Iris pigment epithelial cell (primary cell): ENCODE measurements at regions not wholly inside any gene's neighbourhood (a gene's known extent, or its start where the extent isn't known, plus 50 kb on each side); places are given as distances from the start of the nearest gene placed in this dataset.

Experiments used
- DNase-seq: peaks from one replicate; pipeline ENCODE4 v3.0.0-alpha.2; 2011; ENCODE audit warnings: low read depth

DNA sequence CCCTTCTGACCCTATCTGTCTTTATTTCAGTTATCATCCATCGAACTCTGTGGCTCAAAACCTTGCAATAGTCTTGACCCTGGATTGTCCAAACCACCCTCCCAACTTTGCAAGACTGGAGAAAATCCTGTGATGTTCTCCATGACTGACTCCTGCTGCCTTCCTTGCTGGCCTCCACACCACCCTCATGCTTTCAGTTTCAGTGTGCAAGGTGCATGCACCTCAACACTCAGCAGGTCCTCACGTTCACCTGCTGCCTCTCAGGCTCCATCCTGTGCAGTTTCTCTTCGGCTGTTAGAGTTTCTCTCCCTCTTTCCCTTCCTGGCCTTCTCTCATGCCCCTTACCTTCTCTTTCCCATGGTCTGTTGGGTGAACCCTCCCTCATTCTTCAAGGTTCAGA, 59.4 kb upstream of the ASIC2 start:
- DNase-seq = no peak

DNA sequence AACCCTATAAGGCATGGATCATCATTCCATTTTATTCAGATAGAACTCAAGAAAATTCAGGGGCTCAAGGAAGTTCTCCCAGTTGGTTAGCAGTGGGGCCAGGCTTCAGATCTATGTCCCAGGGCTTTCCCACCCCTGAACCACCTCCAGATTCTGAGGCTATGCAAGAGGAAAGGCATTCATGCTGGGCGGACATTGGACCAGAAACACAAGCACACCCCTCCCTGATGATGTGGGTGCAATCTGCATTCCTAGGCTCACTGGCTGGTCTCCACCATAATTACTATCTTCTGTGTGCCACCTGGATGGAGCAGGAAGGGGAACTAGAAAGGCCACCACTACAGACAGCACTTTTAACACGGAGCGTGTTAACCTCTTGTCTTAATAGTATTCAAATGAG, 63.2 kb upstream of the ASIC2 start:
- no peak for DNase-seq

DNA sequence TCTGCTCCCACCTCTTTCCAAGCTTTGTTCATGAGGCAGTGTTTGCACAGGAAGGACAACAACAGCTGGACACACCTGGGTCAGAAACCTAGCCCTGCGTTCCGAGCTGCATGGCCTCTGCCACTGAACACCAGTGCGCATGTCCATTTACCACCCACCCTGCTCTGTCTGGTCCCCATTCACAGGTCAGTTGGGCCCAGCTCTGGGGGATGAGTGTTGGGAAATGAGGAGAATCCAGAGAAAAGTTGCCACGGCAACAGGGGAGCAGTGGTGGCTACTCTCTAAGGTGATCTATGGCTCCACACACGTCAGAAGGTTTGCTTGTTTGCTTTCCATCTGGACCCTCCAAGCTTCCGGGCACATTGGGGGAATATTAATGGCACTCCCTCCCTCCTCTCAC, 70.4 kb upstream of the ASIC2 start:
- DNase-seq = no peak

DNA sequence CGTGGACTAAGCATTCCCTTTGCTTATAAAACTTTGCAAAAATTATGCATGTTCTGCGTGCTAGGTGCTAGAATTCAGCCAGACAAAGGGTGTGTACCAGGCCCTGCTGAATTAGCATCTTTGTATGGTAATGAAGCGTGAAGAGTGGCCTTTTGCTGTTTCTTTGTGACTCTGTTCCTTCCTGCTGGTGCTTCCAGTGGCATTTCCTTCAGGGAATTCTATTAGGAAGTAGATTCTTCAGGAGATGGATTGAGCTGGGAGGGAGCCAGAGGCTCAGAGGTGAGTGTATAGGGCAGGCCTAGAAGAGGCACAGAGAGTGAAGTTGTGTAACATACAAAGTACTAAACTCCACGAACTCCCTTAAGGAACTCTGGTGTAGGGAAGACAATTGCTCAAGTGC, 73.9 kb upstream of the ASIC2 start:
- DNase-seq = no peak

DNA sequence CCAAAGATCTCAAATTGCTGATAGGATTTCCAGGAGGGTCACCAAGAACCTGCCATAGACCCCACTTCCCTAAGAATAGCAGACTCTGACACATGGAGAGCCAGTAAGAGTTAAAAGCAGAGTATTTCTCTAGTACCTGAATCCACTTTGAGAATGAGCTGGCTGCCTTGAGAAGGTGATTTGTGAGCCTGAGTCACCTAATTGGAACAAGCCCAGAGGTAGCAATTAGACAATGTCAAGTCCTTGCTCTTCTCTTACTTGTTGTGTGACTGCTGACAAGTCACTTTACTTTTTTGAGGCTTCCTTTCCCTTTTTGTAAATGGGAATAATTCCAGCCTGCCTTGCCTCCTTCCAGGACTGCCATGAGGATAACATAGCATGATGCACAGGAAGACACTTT, 76.1 kb upstream of the ASIC2 start:
- no peak for DNase-seq

DNA sequence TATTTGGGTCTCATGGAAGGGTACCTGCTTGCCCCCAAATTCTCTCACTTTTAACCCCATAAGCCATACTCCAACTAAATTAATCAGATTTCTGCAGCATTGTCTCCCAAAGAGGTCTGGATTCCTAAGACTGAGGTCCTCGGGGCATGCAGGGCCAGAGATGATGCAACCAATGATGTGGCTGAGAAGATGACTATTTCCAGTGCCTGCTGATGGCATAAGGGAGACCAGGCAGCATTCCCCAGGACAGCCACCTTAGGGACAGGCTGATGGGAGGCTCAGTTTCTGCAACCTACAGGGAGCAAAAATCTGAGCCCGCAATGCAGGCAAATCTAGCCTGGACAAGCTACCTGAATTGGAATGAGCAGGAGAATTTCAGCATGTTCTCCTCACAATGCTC, 76.8 kb upstream of the ASIC2 start:
- no peak for DNase-seq

DNA sequence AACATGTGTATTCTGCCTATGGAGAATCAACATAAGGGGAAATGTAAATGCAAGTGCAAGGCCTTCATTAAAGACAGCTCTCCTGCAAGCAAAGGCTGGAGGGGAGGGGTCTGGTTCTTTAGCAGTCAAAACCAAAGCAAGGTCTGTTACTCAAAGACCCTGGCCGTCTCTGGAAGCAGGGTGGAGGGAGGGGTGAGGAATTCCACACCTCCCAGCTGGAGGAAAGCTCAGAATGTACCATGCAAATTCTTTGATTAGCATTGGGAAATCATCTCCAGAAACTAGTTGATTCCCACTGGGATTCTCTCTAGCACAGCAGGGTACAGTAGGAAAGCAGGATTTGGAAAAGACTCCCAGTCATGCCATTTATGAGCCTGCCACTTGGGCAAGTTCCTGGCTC, 77.3 kb upstream of the ASIC2 start:
- DNase-seq = no peak

DNA sequence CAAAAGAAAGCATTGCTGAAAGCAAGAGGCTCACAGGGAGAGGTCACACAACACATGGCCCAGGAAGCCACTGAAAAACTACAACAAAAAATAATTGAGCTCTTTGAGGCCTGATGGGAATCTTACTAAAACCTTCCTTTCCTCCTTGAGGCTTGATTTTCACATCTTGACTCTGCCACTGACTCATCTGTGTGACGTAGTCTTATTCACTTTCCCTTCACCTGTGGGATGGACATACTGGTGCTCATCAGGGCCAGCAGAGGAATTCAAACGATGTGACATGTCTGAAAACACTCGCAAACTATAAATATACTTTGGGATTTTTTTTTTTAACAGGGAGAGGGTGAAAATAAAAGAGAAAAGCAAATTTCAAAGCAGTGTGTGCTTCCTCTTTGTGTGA, 78.3 kb upstream of the ASIC2 start:
- DNase-seq = no peak

DNA sequence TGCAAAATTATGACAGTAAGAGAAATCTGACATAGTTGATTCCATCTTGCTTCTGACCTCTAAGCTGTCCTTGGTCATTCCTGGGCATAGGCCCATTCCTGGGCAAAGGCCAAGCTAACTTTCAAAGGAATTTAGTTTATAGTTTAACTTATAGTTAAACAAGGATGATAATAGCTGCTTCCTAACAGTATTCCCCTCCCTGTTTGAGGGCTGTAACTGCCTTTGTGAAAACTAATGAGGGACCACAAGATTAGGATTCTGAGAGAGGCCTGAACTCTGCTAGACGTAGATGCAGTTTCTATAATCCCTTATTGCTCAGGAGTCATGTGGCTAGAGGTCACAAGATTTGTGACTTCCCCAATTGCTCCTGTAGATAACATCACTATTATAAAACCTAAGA, 80.2 kb upstream of the ASIC2 start:
- no peak for DNase-seq

DNA sequence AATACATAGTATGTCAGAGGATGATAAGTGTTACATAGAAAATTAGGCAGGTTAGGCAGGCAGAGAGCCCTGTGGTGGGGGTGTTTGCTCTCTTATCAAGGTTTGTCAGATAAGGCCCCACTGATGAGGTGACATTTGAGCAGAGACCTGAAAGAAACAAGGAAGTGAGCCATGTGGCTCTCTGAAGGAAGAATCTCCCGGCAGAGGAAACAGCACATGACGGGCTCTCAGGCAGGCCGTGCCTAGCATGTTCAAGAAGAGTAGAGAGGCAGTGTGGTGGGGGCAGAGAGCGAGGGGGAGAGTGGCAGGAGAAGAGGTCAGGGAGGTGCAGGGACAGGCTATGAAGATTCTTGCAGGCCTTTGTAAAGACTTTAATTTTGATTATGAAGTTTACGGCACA, 82.0 kb upstream of the ASIC2 start:
- no peak for DNase-seq

DNA sequence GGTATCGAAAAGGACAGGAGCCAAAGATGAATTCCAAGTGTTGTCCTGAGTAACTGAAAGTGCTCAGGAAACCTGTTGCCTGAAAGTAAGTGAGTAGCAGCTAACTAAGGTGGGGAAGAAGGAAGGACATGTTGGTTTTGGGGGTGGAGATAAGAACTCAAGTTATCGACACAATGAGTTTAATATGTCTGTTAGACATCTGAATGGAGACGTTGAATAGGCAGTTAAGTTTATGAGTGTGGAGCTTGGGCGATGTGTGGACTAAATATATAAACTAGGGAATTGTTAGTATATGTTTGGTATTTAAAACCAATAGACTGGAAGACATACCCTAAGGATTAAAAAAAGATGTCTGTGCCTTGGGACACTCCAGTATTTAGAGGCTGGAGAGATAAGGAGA, 82.7 kb upstream of the ASIC2 start:
- DNase-seq = no peak

DNA sequence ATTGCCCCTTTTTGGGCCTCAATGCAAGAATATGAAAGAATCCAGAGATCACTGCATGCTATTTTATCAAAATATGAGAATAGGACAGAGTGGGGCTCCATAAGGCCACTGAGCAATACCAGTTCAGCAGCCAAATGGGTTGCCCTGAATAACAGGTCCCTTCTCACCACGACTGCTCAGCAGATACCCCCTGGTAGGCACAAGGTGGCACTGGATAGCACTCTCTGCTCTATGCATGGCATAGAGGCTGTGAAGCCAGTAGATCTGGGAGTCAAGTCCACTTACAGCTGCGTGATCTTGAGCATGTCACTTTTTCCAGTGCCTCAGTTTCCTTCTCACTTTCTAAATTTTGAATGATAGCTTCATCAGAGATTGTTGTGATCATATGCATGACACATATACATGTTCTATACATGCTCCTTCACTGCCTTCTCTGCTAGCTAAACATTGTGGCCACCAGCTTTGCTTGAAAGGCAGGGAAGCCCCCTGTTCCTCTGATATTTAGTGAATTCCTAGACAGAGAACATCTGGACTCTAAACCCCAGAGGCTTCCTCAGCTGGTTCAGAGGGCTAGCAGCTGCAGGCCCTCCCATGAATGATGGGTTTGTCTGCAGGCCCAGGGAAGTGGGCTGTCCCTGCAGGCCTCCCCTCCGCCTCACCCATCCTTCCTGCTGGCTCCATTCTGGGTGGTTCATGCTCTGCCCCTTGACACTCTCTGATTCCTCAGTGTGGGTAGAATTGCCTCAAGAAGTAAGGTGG, 84.9 kb upstream of the ASIC2 start:
- DNase-seq = no peak

DNA sequence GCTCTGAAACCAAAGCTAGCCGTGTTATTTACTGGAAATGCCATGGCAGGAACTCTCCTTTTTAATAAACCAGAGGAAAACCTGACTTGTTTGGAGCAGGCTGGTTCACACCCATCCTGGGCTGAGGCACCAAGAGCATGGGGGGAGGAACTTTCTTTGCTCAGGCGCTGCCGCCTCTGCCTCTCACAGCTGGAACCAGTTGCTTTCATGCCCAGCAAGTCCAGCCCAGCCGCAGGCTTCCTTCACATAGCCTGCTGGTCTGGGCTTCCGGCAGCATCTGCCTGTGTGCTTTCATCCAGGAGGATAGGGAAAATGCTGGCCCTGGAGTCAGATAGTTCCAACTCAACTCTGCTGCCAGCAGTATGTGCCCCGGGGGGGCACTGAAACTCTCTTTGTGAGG, 88.1 kb upstream of the ASIC2 start:
- no peak for DNase-seq

DNA sequence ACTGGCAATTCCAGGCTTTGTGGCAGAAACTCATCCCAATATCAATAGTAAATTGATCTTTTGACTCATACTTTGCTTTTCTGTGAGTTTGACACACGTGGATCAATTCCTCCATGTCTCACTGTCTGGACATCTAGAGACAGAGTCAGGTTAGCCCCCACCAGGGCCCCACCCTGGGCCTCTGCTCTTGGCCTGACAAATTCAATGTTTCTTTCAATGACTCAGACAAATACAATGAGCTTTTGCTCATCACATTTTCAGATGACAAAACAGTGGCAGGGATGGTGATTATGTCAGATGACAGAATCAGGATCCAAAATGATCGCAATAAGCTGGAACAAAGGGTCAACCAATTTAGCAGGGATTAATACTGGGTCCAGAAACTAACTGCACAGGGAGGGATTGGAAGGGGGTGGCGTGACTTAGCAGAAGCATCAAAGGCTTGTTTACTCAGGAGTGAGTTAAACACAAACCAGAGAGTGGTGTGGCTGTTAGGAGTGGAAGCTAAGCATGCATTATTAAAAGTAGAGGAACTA, 90.5 kb upstream of the ASIC2 start:
- no peak for DNase-seq

DNA sequence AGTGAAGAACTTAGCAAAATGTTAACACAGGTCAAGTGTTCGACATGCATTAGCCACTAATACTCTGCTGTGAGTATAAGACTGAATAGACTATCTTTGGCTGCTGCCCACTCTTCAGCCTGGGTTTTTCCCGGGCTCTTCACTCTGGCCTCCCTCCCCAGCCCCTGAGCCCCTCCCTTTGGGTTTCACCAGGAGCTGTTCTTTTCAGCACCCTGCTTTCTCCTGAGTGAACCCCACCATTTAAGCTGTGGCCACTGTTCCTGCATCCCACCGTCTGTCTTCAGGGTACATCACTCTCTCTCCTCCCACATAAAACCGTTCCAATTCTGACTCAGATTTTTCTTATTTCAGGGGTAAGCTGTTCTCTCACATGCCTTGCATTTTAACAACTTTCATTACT, 92.0 kb upstream of the ASIC2 start:
- DNase-seq = no peak

DNA sequence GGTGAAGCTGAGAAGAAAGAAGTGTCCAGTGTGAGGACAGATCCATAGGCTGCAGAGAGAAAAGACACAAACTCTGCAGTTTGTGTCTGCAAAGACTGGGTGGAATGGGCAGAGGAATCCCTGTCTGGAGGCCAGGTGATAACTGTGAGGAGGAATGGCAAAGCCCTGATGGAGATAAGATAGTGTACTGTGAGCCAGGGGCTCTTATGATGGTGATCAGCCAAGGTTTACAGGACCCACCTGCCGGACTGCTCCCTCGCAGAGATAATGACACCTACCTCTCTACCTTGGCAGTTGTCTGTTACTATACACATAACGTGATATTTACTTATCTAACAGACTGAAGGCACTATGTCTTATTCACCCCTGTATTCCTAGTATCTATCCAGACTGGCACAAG, 92.6 kb upstream of the ASIC2 start:
- DNase-seq = no peak

DNA sequence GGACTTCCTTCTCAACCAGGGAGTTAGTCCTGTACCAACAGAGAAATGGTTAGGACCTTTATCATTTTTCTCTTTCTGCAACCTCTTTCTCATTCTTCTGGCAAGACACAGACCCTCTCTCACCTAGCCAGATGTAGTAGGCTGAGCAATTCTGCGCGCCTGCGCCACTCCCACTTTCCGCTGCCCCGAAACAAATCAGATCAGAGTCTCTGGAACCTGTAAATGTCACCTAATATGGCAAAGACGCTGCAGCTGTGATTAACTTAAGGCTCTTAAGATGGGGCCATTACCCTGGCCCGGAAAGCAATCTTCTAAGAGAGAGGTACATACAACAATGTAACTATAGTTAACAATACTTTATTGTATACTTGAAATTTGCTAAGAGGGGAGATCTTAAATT, 94.3 kb upstream of the ASIC2 start:
- DNase-seq = no peak

DNA sequence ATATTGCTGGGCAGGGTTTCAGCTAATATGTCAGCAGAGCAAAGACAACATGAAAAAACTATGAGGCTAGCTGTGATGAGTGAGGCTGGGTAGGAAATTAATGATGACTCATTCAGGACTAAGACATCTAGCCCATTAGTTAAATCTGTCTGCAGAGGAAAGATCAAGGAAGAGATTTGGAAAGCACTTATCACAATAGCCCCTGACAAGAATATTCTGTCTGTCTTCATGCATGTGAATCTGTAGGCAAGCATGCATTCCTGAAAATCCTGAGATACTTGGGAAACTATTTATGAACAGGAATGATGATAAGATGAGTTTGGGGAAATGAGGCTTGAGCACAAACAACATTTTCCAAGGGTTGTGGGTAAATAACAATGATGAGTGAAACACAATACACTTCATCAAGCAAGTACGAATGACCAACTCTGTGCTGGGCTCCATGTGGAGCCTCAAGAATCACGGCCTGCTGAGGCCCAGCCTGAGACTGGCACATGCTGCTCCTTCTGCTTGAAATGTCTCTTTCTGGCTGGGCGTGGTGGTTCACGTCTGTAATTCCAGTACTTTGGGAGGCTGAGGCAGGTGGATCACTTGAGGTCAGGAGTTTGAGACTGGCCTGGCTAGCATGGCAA, 96.5 kb upstream of the ASIC2 start:
- DNase-seq = peak; percentile 1

DNA sequence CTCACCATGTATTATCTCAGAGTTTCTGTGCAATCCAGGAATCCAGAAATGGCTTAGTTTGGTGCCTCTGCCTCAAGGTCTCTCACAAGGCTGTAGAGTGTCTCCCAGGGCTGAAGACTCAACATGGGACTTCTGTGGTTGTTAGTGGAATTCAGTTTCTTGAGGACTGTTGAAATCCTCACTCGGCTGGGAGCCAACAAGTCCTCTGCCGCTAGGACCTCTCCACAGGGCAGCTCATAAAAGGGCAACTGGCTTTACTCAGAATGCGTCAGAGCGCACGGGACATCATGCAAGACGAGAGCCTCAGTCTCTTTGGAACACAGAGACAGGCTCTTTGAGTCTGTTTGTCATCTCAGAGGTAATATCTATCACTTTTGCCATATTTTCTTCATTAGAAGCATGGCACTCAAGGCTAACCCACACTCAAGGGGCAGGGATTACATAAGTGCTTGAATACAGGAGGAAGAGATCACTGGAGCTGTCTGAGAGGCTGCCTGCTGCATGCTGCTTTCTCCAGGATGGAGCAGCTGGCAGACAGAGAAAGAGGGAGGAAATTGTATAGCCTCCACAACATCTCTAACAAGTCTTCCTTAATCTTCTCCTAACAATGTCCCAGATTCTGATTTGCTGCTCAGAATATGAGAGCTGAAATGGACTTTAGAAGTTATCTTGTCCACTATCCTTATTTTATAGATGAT, 97.5 kb upstream of the ASIC2 start:
- DNase-seq = no peak

DNA sequence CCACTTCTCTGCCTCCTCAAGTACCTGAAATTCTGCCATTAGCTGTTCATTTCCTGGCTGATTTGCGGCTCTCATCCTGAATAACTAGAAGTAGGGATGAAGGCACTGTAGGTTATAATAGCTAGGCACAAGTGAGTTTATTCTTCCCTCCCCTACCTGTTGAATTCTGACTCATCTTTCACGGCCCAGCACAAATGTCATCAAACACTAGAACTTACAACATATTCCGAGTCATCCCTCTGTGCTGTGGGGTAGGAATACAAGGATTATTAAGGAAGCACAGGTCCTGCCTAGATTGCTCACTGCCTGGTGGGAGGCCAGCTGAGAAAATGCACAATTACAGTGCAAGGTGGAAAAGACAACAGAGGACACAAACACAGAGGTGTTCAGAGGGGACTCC, 103.7 kb upstream of the ASIC2 start:
- DNase-seq = no peak

DNA sequence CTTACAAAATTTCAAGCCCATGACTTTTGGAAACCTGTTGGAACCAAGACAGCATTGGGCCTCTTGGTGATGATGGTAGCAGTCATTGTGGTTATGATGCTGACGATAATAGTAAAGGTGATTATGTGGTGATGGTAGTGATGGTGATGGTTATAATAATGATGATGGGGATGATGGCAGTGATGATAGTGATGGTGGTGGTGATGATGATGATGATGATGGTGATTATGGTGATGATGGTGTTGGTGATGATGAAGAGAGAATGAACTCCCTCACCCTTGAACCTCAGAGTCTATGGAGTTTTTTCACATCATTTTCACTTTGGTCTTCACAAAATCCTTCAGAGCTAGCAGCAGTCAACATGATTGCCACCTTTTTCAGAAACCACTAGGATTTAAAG, 105.3 kb upstream of the ASIC2 start:
- no peak for DNase-seq

DNA sequence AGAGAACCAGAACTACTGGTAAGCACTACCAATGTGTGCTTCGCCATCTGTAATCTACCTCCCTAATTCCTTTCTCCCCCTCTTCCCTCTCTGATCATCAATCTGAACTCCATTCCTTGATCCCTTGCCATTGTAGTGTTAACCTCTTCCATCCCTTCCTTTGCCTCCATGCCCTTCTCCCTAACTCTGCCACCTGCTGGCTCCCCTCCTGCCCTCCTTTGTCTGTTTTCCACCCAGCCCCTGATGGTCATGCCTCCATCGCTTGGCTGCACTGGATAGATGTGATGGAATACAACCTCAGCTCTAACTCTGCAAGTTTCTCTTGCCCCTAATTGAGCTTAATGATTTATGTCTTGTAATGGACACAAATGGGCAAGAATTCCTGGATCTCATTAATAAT, 108.2 kb upstream of the ASIC2 start:
- DNase-seq = no peak

DNA sequence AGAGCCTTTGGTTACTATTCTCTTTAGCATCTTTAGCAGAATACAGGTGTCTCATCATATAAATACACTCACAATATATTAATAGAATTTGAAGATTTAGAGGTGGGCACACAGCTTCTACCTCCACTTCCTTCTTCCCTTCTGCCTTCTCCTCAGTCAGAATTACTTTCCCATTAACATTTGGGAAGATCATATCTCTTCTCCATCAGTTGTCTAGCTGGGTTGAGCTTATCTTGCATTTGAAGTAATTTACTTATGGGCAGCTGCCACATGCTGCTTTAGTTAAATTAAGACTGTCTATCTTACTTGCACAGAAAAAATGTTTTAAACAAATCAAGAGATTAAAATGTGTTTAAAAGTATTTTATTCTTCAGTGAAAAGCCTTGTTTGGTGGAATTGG, 110.1 kb upstream of the ASIC2 start:
- no peak for DNase-seq
